GM12878 (cell line): ENCODE measurements at regions not wholly inside any gene's neighbourhood (a gene's known extent, or its start where the extent isn't known, plus 50 kb on each side); places are given as distances from the start of the nearest gene placed in this dataset.
A peak's percentile ranks its signal among the peaks of the same experiment; 100 is the strongest.

Source experiments
- ATAC-seq: fragments of 200-7000 bp; cut with Tn5 transposase; 3 replicates; pipeline ENCODE4 v1.9.1; 2020; ENCODE audit warnings: mild to moderate bottlenecking, moderate library complexity
- BruUV-seq: library from RNA; stranded (reverse); fragments of 400-500 nt; replicated peaks from 2 replicates; lab custom pipeline; 2021; lab: Mats Ljungman, UMichigan
- CTCF ChIA-PET: fragments of 300-600 bp; sonication (Branson Sonifier 250); formaldehyde crosslinking; extraction: SDS; loops from one replicate; lab custom pipeline; 2021; ENCODE audit warnings: inconsistent platforms; lab: Yijun Ruan, JAX
- POLR2A ChIA-PET: fragments of 350-600 bp; formaldehyde crosslinking; extraction: SDS; loops from one replicate; lab custom pipeline; 2021; ENCODE audit warnings: inconsistent platforms; lab: Charles Lee
- RAD21 ChIA-PET: fragments of 300-600 bp; sonication (Branson Sonifier 250); formaldehyde crosslinking; loops from one replicate; lab custom pipeline; 2023; ENCODE audit warnings: antibody characterized with exemption; ENCODE audit not compliant: unreplicated experiment; lab: Charles Lee
- SMC1A ChIA-PET: fragments of 300-600 bp; sonication (Branson Sonifier 250); formaldehyde crosslinking; loops from one replicate; lab custom pipeline; 2023; ENCODE audit not compliant: unreplicated experiment, uncharacterized antibody; lab: Charles Lee
- DNase-seq: peaks from one replicate; pipeline ENCODE4 v3.0.0-alpha.2; 2011; ENCODE audit warnings: low read depth, low spot score
- FAIRE-seq: peaks from 3 replicates; lab custom pipeline; 2011; peaks lifted over from hg19 to GRCh38; lab: Jason Lieb, UNC
- H2AFZ ChIP-seq: 2 replicates; pipeline ENCODE4 v1.6.0; 2011; ENCODE audit warnings: low read depth, low read length, control low read depth; ENCODE audit not compliant: control insufficient read depth
- H3K27ac ChIP-seq: 2 replicates; pipeline ENCODE4 v1.5.1; 2011; ENCODE audit warnings: control low read depth; ENCODE audit not compliant: control insufficient read depth, insufficient read depth
- H3K27me3 ChIP-seq, 2 experiments: replicated peaks in 1 of 2; 2 replicates each; pipeline versions ENCODE4 v1.6.0 to v1.6.1; 2011; ENCODE audit warnings: low read length in 1 of 2; ENCODE audit not compliant: control insufficient read depth in 2 of 2, insufficient read depth in 2 of 2
- H3K36me3 ChIP-seq, 2 experiments: 2 replicates each; pipeline ENCODE4 v1.5.1; 2011; ENCODE audit warnings: low read length in 1 of 2; ENCODE audit not compliant: control insufficient read depth in 2 of 2, insufficient read depth in 2 of 2
- H3K4me1 ChIP-seq: 2 replicates; pipeline ENCODE4 v1.6.1; 2011; ENCODE audit warnings: mild to moderate bottlenecking, low read length, moderate library complexity, mixed read lengths; ENCODE audit not compliant: control insufficient read depth, insufficient read depth
- H3K4me2 ChIP-seq: 2 replicates; pipeline ENCODE4 v1.6.0; 2011; ENCODE audit warnings: control low read depth; ENCODE audit not compliant: control insufficient read depth, insufficient read depth
- H3K4me3 ChIP-seq: fragments of 200-600 bp; sonication (generic); 2 replicates; pipeline ENCODE4 v1.5.1; 2016
- H3K79me2 ChIP-seq: 2 replicates; pipeline ENCODE4 v1.6.0; 2011; ENCODE audit warnings: low read length; ENCODE audit not compliant: control insufficient read depth, insufficient read depth
- H3K9ac ChIP-seq: 2 replicates; pipeline ENCODE4 v1.8.0; 2011; ENCODE audit warnings: low read length, control low read depth, mixed read lengths; ENCODE audit not compliant: control insufficient read depth, insufficient read depth
- H3K9me3 ChIP-seq: replicated peaks from 3 replicates; pipeline ENCODE4 v1.5.1; 2011; ENCODE audit warnings: mild to moderate bottlenecking, low read length; ENCODE audit not compliant: control insufficient read depth, insufficient read depth
- H4K20me1 ChIP-seq: 2 replicates; pipeline ENCODE4 v1.6.0; 2011; ENCODE audit not compliant: control insufficient read depth, insufficient read depth
- CREB1 ChIP-seq: IDR thresholded peaks from 2 replicates; pipeline ENCODE4 v1.6.1; 2012; ENCODE audit warnings: low read depth, mild to moderate bottlenecking, inconsistent platforms
- CUX1 ChIP-seq: IDR thresholded peaks from 2 replicates; pipeline ENCODE4 v1.6.1; 2012; ENCODE audit warnings: improper control_type of control experiment, low read depth, low read length; ENCODE audit not compliant: insufficient replicate concordance
- E4F1 ChIP-seq: fragments of 450-650 bp; IDR thresholded peaks from 2 replicates; pipeline ENCODE4 v1.6.1; 2018; ENCODE audit warnings: borderline replicate concordance, mild to moderate bottlenecking; ENCODE audit not compliant: partially characterized antibody
- GABPA ChIP-seq: IDR thresholded peaks from 2 replicates; pipeline ENCODE4 v1.6.1; 2014; ENCODE audit warnings: antibody characterized with exemption, low read depth, mild to moderate bottlenecking, inconsistent platforms
- GATAD2B ChIP-seq: fragments of 450-650 bp; conservative IDR thresholded peaks from 2 replicates; pipeline ENCODE4 v1.6.1; 2017; ENCODE audit warnings: low read depth, mild to moderate bottlenecking, moderate library complexity
- JUNB ChIP-seq: IDR thresholded peaks from 2 replicates; pipeline ENCODE4 v1.6.1; 2016; ENCODE audit warnings: antibody characterized with exemption, mild to moderate bottlenecking
- MTA2 ChIP-seq: fragments of 450-650 bp; IDR thresholded peaks from 2 replicates; pipeline ENCODE4 v1.6.1; 2016; ENCODE audit warnings: low read depth, mild to moderate bottlenecking, moderate library complexity
- WGBS: methylation state at CpG from one replicate; pipeline ENCODE4 v1.1.6; 2016; ENCODE audit warnings: low lambda C conversion rate; ENCODE audit not compliant: insufficient replicate concordance, insufficient coverage; ENCODE audit errors: missing lambda C conversion rate; 5-methylcytosine and 5-hydroxymethylcytosine counted together
- in situ Hi-C: fragments of 300-500 bp; cut with MboI; formaldehyde crosslinking; loops from 9 replicates; pipeline ENCODE4 v1.14.3; 2018; ENCODE audit warnings: mixed read lengths
- intact Hi-C: fragments of 100-400 bp; cut with micrococcal nuclease; formaldehyde crosslinking; loops from one replicate; pipeline ENCODE4 v1.14.2; 2022; ENCODE audit not compliant: unreplicated experiment
- TF ChIP-seq, protein P1 (sequence below): IDR thresholded peaks from 2 replicates; pipeline ENCODE4 v1.6.1; 2012; ENCODE audit warnings: low read length, inconsistent platforms
- TF ChIP-seq, protein P2 (sequence below): IDR thresholded peaks from 2 replicates; pipeline ENCODE4 v1.6.1; 2012; ENCODE audit warnings: mild to moderate bottlenecking, low read depth, low read length

GRCh38 chr4:36551697-36552214 lies 270.3 kb downstream of the DTHD1 start:
- Histone ChIP-seq H4K20me1 (no peaks in the 10 kb centered on the region), H3K9me3 (no peaks in the 10 kb centered on the region; the same call in 2 of the 3 replicates), H3K79me2 (no peaks in the 10 kb centered on the region), H2AFZ (peak overlapping the region; percentile 72), H3K4me2 (peak overlapping the region; percentile 75), H3K36me3 (no peaks in the 10 kb centered on the region), H3K4me3 (no peak overlapping the region), H3K27me3 (no peaks in the 10 kb centered on the region), H3K4me1 (no peaks in the 10 kb centered on the region; the same call in 1 of the 2 replicates), H3K27ac (peak overlapping the region; percentile 90), H3K9ac (no peak overlapping the region)
- peak; percentile 95 for ATAC-seq
- in situ Hi-C loops: no loop called here
- BruUV-seq: no TSS peak
- DNase-seq: peak; percentile 69
- RAD21 ChIA-PET: interaction anchor here (0.7 to 2.8 kb wide), 30 partner anchors 9 to 1019 kb away, joined by 3 to 19 read pairs (median 4); no protein-coding TSS in a partner anchor
- SMC1A ChIA-PET: interaction anchor here (0.8 to 4.2 kb wide), 18 partner anchors 10 to 278 kb away, joined by 3 to 21 read pairs (median 4); no protein-coding TSS in a partner anchor
- intact Hi-C loops: loop anchor here (2.0 to 10.0 kb wide), 3 partner anchors 17 to 843 kb away; no protein-coding TSS in a partner anchor
- no peak for FAIRE-seq
- POLR2A ChIA-PET: interaction anchor here (0.6 to 1.0 kb wide), 3 partner anchors 97 to 1071 kb away, joined by 3 to 6 read pairs (median 3); no protein-coding TSS in a partner anchor
- WGBS: 0% methylated on average over 4 of the region's 4 CpGs
- CTCF ChIA-PET: interaction anchor here (0.6 to 1.6 kb wide), 6 partner anchors 16 to 832 kb away, joined by 3 to 4 read pairs (median 3); no protein-coding TSS in a partner anchor
- TF ChIP-seq, protein P1, sequence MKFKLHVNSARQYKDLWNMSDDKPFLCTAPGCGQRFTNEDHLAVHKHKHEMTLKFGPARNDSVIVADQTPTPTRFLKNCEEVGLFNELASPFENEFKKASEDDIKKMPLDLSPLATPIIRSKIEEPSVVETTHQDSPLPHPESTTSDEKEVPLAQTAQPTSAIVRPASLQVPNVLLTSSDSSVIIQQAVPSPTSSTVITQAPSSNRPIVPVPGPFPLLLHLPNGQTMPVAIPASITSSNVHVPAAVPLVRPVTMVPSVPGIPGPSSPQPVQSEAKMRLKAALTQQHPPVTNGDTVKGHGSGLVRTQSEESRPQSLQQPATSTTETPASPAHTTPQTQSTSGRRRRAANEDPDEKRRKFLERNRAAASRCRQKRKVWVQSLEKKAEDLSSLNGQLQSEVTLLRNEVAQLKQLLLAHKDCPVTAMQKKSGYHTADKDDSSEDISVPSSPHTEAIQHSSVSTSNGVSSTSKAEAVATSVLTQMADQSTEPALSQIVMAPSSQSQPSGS: peak; percentile 85
- TF ChIP-seq CUX1 (no peak), E4F1 (no peak), MTA2 (peak; percentile 96), CREB1 (peak; percentile 40; the same call in 1 of the 2 replicates), GABPA (peak; percentile 60; the same call in 1 of the 2 replicates), JUNB (peak; percentile 81), GATAD2B (peak; percentile 71; the same call in 1 of the 2 replicates)
- TF ChIP-seq, protein P2, sequence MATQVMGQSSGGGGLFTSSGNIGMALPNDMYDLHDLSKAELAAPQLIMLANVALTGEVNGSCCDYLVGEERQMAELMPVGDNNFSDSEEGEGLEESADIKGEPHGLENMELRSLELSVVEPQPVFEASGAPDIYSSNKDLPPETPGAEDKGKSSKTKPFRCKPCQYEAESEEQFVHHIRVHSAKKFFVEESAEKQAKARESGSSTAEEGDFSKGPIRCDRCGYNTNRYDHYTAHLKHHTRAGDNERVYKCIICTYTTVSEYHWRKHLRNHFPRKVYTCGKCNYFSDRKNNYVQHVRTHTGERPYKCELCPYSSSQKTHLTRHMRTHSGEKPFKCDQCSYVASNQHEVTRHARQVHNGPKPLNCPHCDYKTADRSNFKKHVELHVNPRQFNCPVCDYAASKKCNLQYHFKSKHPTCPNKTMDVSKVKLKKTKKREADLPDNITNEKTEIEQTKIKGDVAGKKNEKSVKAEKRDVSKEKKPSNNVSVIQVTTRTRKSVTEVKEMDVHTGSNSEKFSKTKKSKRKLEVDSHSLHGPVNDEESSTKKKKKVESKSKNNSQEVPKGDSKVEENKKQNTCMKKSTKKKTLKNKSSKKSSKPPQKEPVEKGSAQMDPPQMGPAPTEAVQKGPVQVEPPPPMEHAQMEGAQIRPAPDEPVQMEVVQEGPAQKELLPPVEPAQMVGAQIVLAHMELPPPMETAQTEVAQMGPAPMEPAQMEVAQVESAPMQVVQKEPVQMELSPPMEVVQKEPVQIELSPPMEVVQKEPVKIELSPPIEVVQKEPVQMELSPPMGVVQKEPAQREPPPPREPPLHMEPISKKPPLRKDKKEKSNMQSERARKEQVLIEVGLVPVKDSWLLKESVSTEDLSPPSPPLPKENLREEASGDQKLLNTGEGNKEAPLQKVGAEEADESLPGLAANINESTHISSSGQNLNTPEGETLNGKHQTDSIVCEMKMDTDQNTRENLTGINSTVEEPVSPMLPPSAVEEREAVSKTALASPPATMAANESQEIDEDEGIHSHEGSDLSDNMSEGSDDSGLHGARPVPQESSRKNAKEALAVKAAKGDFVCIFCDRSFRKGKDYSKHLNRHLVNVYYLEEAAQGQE: no peak
